ENCODE measurements at regions not wholly inside any gene's neighbourhood (a gene's known extent, or its start where the extent isn't known, plus 50 kb on each side); places are given as distances from the start of the nearest gene placed in this dataset.
A peak's percentile ranks its signal among the peaks of the same experiment; 100 is the strongest.

- no peaks in the 10 kb centered on the region for H3K27me3 ChIP-seq
- 87 to 93% (median 88%) methylated on average over 3 to 7 of the region's 7 CpGs for WGBS, 4 donors
- TF ChIP-seq POLR2A (IDR thresholded peaks at IDR 0.05): no peak
- TF ChIP-seq CTCF (IDR thresholded peaks at IDR 0.05): no peak
- intact Hi-C loops (cut with DNase I): no loop called here
- H3K9me3 ChIP-seq (replicated peaks in 1 of 3): no peaks in the 10 kb centered on the region
- H3K4me1 ChIP-seq (replicated peaks in 1 of 2): no peaks in the 10 kb centered on the region
- no peaks in the 10 kb centered on the region for H3K36me3 ChIP-seq (replicated peaks in 1 of 2)
- H3K27ac ChIP-seq: no peak overlapping the region
- no peak overlapping the region for H3K4me3 ChIP-seq
- DNase-seq: no peak
Measured at GRCh38 chr12:131530041-131530332, 180.9 kb upstream of the SFSWAP start.

- TF ChIP-seq CTCF (IDR thresholded peaks at IDR 0.05): no peak
- TF ChIP-seq POLR2A (IDR thresholded peaks at IDR 0.05): no peak
- DNase-seq: peak in 1 of 7 donors; percentile 68
- H3K9me3 ChIP-seq (replicated peaks in 1 of 3): no peaks in the 10 kb centered on the region
- H3K36me3 ChIP-seq (replicated peaks in 1 of 2): no peaks in the 10 kb centered on the region
- WGBS, 4 donors: 32 to 48% (median 41%) methylated on average over 5 of the region's 5 CpGs
- H3K27me3 ChIP-seq: no peaks in the 10 kb centered on the region
- no peak overlapping the region for H3K27ac ChIP-seq
- H3K4me1 ChIP-seq (replicated peaks in 1 of 2): no peaks in the 10 kb centered on the region
- no peak overlapping the region for H3K4me3 ChIP-seq
- intact Hi-C loops (cut with DNase I): no loop called here
Measured at GRCh38 chr12:131530422-131530821, 180.5 kb upstream of the SFSWAP start.

- no peak for TF ChIP-seq CTCF (IDR thresholded peaks at IDR 0.05)
- no peak for TF ChIP-seq POLR2A (IDR thresholded peaks at IDR 0.05)
- no peak for DNase-seq
- Histone ChIP-seq H3K4me1 (replicated peaks in 1 of 2) (no peaks in the 10 kb centered on the region), H3K4me3 (no peak overlapping the region), H3K9me3 (replicated peaks in 1 of 3) (no peaks in the 10 kb centered on the region), H3K36me3 (replicated peaks in 1 of 2) (no peaks in the 10 kb centered on the region), H3K27ac (no peak overlapping the region), H3K27me3 (no peaks in the 10 kb centered on the region)
- intact Hi-C loops (cut with DNase I): no loop called here
- WGBS, 4 donors: 81 to 88% (median 85%) methylated on average over 11 to 12 of the region's 12 CpGs
Measured at GRCh38 chr12:131533139-131533538, 177.8 kb upstream of the SFSWAP start.

- DNase-seq: no peak
- intact Hi-C loops (cut with DNase I): no loop called here
Measured at GRCh38 chr12:131535779-131536178, 175.1 kb upstream of the SFSWAP start.

More at GRCh38 chr12:131535779-131536178, 175.1 kb upstream of the SFSWAP start:
- H3K4me3 ChIP-seq: no peak overlapping the region
- H3K27me3 ChIP-seq: no peaks in the 10 kb centered on the region
- H3K4me1 ChIP-seq (replicated peaks in 1 of 2): no peaks in the 10 kb centered on the region
- H3K27ac ChIP-seq: no peak overlapping the region
- H3K36me3 ChIP-seq (replicated peaks in 1 of 2): no peaks in the 10 kb centered on the region
- no peaks in the 10 kb centered on the region for H3K9me3 ChIP-seq (replicated peaks in 1 of 3)
- 79 to 87% (median 83%) methylated on average over 5 of the region's 5 CpGs for WGBS, 4 donors
- TF ChIP-seq CTCF (IDR thresholded peaks at IDR 0.05) (no peak), POLR2A (IDR thresholded peaks at IDR 0.05) (no peak)

Data from adrenal gland (tissue), 9 donors.